Lung (tissue), 11 donors: ENCODE measurements at regions not wholly inside any gene's neighbourhood (a gene's known extent, or its start where the extent isn't known, plus 50 kb on each side); places are given as distances from the start of the nearest gene placed in this dataset.

Experiments used
- ATAC-seq: fragments of 200-7000 bp; cut with Tn5 transposase; one replicate; pipeline ENCODE4 v1.9.1; 2020; ENCODE audit warnings: moderate number of reproducible peaks; ENCODE audit not compliant: insufficient read depth, low FRiP score
- DNase-seq, 3 donors: peaks; one replicate each; pipeline ENCODE4 v3.0.0-alpha.2; 2013 to 2017
- H3K27ac ChIP-seq, 2 donors: one replicate each; pipeline ENCODE4 v1.5.1; 2013; ENCODE audit warnings: mild to moderate bottlenecking in 2 of 2, moderate library complexity in 2 of 2, control low read depth in 1 of 2, inconsistent platforms in 1 of 2, low read depth in 1 of 2, low read length in 1 of 2
- H3K27me3 ChIP-seq, 3 donors: one replicate each; pipeline ENCODE4 v1.5.1; 2013; ENCODE audit warnings: low read length in 2 of 3; ENCODE audit not compliant: control insufficient read depth in 3 of 3, insufficient read depth in 3 of 3
- H3K36me3 ChIP-seq, 4 donors: one replicate each; pipeline ENCODE4 v1.5.1; 2013; ENCODE audit warnings: low read length in 4 of 4, mild to moderate bottlenecking in 1 of 4, moderate library complexity in 1 of 4; ENCODE audit not compliant: control insufficient read depth in 4 of 4, insufficient read depth in 4 of 4
- H3K4me1 ChIP-seq, 5 donors: one replicate each; pipeline ENCODE4 v1.5.1; 2013; ENCODE audit warnings: low read length in 5 of 5, mild to moderate bottlenecking in 2 of 5, moderate library complexity in 1 of 5; ENCODE audit not compliant: control insufficient read depth in 5 of 5, insufficient read depth in 5 of 5
- H3K4me3 ChIP-seq: one replicate; pipeline ENCODE4 v1.5.1; 2013; ENCODE audit warnings: mild to moderate bottlenecking, control low read depth, moderate library complexity
- H3K9ac ChIP-seq, 2 donors: one replicate each; pipeline ENCODE4 v1.5.1; 2013; ENCODE audit warnings: low read length in 2 of 2, control low read depth in 1 of 2; ENCODE audit not compliant: insufficient read depth in 1 of 2
- H3K9me3 ChIP-seq, 4 donors: one replicate each; pipeline ENCODE4 v1.5.1; 2013; ENCODE audit warnings: low read length in 3 of 4, mild to moderate bottlenecking in 1 of 4, moderate library complexity in 1 of 4; ENCODE audit not compliant: control insufficient read depth in 4 of 4, insufficient read depth in 3 of 4
- WGBS, 2 donors: extraction: QIAGEN DNeasy Blood & Tissue Kit; methylation state at CpG; one replicate each; pipeline ENCODE4 v1.1.7; 2013; 5-methylcytosine and 5-hydroxymethylcytosine counted together
- TF ChIP-seq, protein P1 (sequence below): IDR thresholded peaks from 2 replicates; pipeline ENCODE4 v1.5.1; 2012; ENCODE audit warnings: mild to moderate bottlenecking; ENCODE audit errors: control extremely low read depth, extremely low read depth
- donor health status: control.
- donor health status: control.
- donor health status: Bipolar disorder and iron deficiency.
- donor health status: healthy.
- donor health status: DM: yes; HTN: yes; CAD: no.

DNA sequence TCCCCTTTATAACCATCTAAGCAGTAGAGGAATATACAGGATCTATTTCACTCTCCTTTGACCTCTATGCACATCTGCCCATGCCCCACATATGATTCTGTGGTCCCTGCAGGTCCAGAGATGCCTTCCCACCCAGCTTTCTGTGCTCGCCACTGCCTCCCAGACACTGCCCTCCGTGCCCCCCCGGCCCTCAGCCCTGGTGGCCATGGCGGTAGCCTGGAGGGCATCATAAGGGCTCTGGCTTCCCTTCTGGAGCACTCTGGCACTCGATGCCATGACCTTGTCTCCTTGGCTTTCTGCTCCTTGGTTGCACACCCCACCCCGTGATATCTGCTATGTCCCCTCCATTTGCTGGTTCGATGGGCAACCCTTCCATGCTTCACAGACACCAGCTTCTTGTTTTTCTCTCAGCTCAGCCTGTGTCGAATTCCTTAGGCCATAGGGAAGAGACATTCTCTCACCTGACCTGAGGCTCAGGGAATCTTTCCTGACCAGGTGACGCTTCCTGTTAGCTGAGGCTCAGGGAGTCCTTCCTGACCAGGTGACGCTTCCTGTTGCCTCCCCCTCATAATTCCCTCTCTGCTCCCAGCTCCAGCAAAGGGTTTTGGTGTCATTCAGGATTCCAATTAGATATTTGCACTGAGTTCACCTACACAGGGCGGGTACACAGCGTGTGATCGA lies 100.4 kb upstream of the GLI3 start:
- Histone ChIP-seq H3K4me1 (peaks cover 0 to 22% (median 0%) of the 10 kb centered on the region in 5 donors), H3K9ac (no peak overlapping the region), H3K4me3 (no peak overlapping the region), H3K27ac (no peak overlapping the region), H3K9me3 (peaks cover 0 to 6% (median 0%) of the 10 kb centered on the region in 4 donors), H3K36me3 (no peaks in the 10 kb centered on the region), H3K27me3 (no peaks in the 10 kb centered on the region)
- DNase-seq: no peak
- WGBS, 2 donors: 91% methylated on average over 13 of the region's 13 CpGs
- TF ChIP-seq, protein P1, sequence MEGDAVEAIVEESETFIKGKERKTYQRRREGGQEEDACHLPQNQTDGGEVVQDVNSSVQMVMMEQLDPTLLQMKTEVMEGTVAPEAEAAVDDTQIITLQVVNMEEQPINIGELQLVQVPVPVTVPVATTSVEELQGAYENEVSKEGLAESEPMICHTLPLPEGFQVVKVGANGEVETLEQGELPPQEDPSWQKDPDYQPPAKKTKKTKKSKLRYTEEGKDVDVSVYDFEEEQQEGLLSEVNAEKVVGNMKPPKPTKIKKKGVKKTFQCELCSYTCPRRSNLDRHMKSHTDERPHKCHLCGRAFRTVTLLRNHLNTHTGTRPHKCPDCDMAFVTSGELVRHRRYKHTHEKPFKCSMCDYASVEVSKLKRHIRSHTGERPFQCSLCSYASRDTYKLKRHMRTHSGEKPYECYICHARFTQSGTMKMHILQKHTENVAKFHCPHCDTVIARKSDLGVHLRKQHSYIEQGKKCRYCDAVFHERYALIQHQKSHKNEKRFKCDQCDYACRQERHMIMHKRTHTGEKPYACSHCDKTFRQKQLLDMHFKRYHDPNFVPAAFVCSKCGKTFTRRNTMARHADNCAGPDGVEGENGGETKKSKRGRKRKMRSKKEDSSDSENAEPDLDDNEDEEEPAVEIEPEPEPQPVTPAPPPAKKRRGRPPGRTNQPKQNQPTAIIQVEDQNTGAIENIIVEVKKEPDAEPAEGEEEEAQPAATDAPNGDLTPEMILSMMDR: no peak
- ATAC-seq: no peak

DNA sequence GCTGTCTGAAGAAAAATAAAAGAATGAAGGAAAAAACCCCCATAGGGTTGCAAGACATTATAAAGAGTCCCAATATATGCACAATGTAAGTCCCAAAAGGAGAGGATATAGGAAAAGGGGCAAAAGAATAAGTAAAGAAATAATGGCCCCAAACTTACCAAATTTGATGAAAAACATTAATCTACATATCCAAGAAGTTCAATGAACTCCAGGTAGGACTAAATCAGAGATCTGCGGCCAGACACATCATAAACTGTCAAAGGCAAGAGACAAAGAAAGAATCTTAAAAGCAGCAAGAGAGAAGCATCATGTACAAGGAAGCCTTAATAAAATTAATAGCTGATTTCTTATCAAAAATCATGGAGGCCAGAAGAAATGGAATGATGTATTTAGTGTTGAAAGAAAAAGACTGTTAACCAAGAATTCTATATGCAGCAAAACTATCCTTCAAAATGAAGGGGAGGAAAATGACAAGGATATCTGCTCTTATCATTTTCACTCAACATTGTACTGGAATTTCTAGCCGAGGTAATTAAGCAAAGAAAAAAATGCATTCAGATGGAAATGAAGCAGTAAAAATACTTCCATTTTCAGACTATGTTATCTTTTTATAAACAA lies 95.7 kb upstream of the GLI3 start:
- H3K4me1 ChIP-seq: peaks cover 0 to 4% (median 0%) of the 10 kb centered on the region in 5 donors
- TF ChIP-seq, protein P1: no peak
- ATAC-seq: no peak

DNA sequence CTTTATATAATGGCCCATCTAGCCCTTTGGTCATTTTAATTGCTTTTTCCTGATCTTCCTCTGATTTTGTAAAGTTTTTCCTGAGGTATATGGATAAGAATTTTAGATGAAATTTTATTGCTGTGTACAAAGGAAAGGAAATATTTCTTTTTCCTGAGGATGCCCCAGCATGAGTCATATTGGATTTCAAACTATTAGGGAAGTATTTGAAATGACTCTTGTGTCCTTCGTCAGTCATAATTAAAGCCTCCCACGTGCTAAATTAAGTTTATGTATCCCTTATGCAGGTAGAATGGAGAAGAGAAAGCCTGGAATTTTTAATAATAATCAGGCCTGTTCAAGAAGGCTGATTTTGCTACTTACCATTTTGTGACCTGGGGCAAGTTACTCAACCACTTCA lies 82.6 kb upstream of the GLI3 start:
- H3K36me3 ChIP-seq: no peaks in the 10 kb centered on the region
- H3K27ac ChIP-seq: no peak overlapping the region
- no peaks in the 10 kb centered on the region for H3K9me3 ChIP-seq
- no peaks in the 10 kb centered on the region for H3K27me3 ChIP-seq
- DNase-seq: no peak
- WGBS, 2 donors: 55 to 81% methylated on average over 2 of the region's 2 CpGs
- ATAC-seq: no peak
- H3K4me1 ChIP-seq: peaks cover 0 to 5% (median 0%) of the 10 kb centered on the region in 5 donors
- no peak overlapping the region for H3K4me3 ChIP-seq
- no peak overlapping the region for H3K9ac ChIP-seq
- TF ChIP-seq, protein P1: no peak

More for the DNA sequence above, 95.7 kb upstream of the GLI3 start:
- H3K9me3 ChIP-seq: peaks cover 0 to 7% (median 1%) of the 10 kb centered on the region in 4 donors
- no peak for DNase-seq
- H3K27me3 ChIP-seq: no peaks in the 10 kb centered on the region
- no peaks in the 10 kb centered on the region for H3K36me3 ChIP-seq
- WGBS, 2 donors: 94 to 99% methylated on average over 2 of the region's 2 CpGs
- H3K4me3 ChIP-seq: no peak overlapping the region
- H3K27ac ChIP-seq: no peak overlapping the region
- no peak overlapping the region for H3K9ac ChIP-seq
